IMR-90 (cell line): ENCODE measurements at regions not wholly inside any gene's neighbourhood (a gene's known extent, or its start where the extent isn't known, plus 50 kb on each side); places are given as distances from the start of the nearest gene placed in this dataset.

ENCODE experiments used
- ATAC-seq: fragments of 200-7000 bp; cut with Tn5 transposase; 2 replicates; pipeline ENCODE4 v1.9.1; 2020; ENCODE audit warnings: low read depth, mild to moderate bottlenecking, moderate library complexity
- BruUV-seq: library from RNA; stranded (reverse); fragments of 400-500 nt; replicated peaks from 2 replicates; lab custom pipeline; 2021; lab: Mats Ljungman, UMichigan
- CTCF ChIA-PET: fragments of 300-600 bp; formaldehyde crosslinking; extraction: SDS; loops from one replicate; lab custom pipeline; 2021; ENCODE audit warnings: antibody characterized with exemption; lab: Yijun Ruan, JAX
- POLR2A ChIA-PET: fragments of 300-600 bp; sonication (Branson Sonifier 250); formaldehyde crosslinking; loops from one replicate; lab custom pipeline; 2022; ENCODE audit warnings: antibody characterized with exemption; ENCODE audit not compliant: unreplicated experiment; lab: Charles Lee
- DNase-seq: peaks from one replicate; pipeline ENCODE4 v3.0.0; 2013
- H2AFZ ChIP-seq: replicated peaks from 2 replicates; pipeline ENCODE3; 2013; ENCODE audit warnings: low read length, mild to moderate bottlenecking; ENCODE audit not compliant: poor library complexity
- H2AK5ac ChIP-seq: 2 replicates; pipeline ENCODE4 v1.6.1; 2013; ENCODE audit warnings: low read depth, low read length, inconsistent platforms
- H2AK9ac ChIP-seq: replicated peaks from 2 replicates; pipeline ENCODE3; 2013; ENCODE audit warnings: mild to moderate bottlenecking, low read depth, low read length, moderate library complexity; ENCODE audit not compliant: poor library complexity
- H2BK120ac ChIP-seq: 2 replicates; pipeline ENCODE4 v1.6.1; 2013; ENCODE audit warnings: low read depth, low read length, inconsistent platforms
- H2BK15ac ChIP-seq: 3 replicates; pipeline ENCODE4 v1.6.1; 2013; ENCODE audit warnings: low read depth, low read length, inconsistent platforms
- H2BK20ac ChIP-seq: 2 replicates; pipeline ENCODE4 v1.6.1; 2013; ENCODE audit warnings: low read depth, mild to moderate bottlenecking, inconsistent platforms, low read length, moderate library complexity
- H2BK5ac ChIP-seq: 2 replicates; pipeline ENCODE4 v1.6.1; 2013; ENCODE audit warnings: mild to moderate bottlenecking, low read depth, low read length, inconsistent platforms; ENCODE audit not compliant: poor library complexity, severe bottlenecking
- H3K14ac ChIP-seq: replicated peaks from 2 replicates; pipeline ENCODE4 v1.6.1; 2013; ENCODE audit warnings: low read depth, low read length, inconsistent platforms
- H3K18ac ChIP-seq: 2 replicates; pipeline ENCODE4 v1.6.1; 2013; ENCODE audit warnings: low read depth, low read length, control low read depth
- H3K23ac ChIP-seq: 2 replicates; pipeline ENCODE4 v1.6.1; 2013; ENCODE audit warnings: low read depth, low read length, inconsistent platforms
- H3K27ac ChIP-seq: 2 replicates; pipeline ENCODE4 v1.5.1; 2013; ENCODE audit warnings: mild to moderate bottlenecking, control low read depth, low read length; ENCODE audit not compliant: insufficient read depth
- H3K27me3 ChIP-seq: 2 replicates; pipeline ENCODE4 v1.6.1; 2013; ENCODE audit warnings: low read length; ENCODE audit not compliant: control insufficient read depth, insufficient read depth
- H3K36me3 ChIP-seq: 2 replicates; pipeline ENCODE4 v1.6.1; 2013; ENCODE audit warnings: low read length, mixed read lengths; ENCODE audit not compliant: control insufficient read depth, insufficient read depth
- H3K4ac ChIP-seq: 2 replicates; pipeline ENCODE4 v1.6.1; 2013; ENCODE audit warnings: low read depth, low read length, inconsistent platforms
- H3K4me1 ChIP-seq: 2 replicates; pipeline ENCODE4 v1.6.1; 2013; ENCODE audit warnings: low read length, mixed read lengths; ENCODE audit not compliant: control insufficient read depth, insufficient read depth
- H3K4me2 ChIP-seq: 2 replicates; pipeline ENCODE4 v1.6.1; 2013; ENCODE audit warnings: low read depth, mild to moderate bottlenecking, control low read depth, low read length, moderate library complexity
- H3K4me3 ChIP-seq: 2 replicates; pipeline ENCODE4 v1.5.1; 2013; ENCODE audit warnings: low read depth, mild to moderate bottlenecking, control low read depth, low read length, moderate library complexity; ENCODE audit not compliant: insufficient read depth
- H3K56ac ChIP-seq: 2 replicates; pipeline ENCODE4 v1.6.1; 2013; ENCODE audit warnings: low read length, inconsistent platforms; ENCODE audit not compliant: insufficient read depth; ENCODE audit errors: extremely low read depth
- H3K79me1 ChIP-seq, 2 experiments: 2 replicates each; pipeline ENCODE4 v1.6.1; 2013; ENCODE audit warnings: low read length in 2 of 2, inconsistent platforms in 1 of 2, low read depth in 1 of 2
- H3K9ac ChIP-seq: 2 replicates; pipeline ENCODE4 v1.6.1; 2013; ENCODE audit warnings: low read depth, low read length, control low read depth
- H3K9me1 ChIP-seq: 2 replicates; pipeline ENCODE4 v1.6.1; 2013; ENCODE audit warnings: low read length, inconsistent platforms; ENCODE audit not compliant: insufficient read depth
- H3K9me3 ChIP-seq: 2 replicates; pipeline ENCODE4 v1.6.1; 2013; ENCODE audit warnings: low read length; ENCODE audit not compliant: control insufficient read depth, insufficient read depth
- H4K20me1 ChIP-seq: 2 replicates; pipeline ENCODE4 v1.6.1; 2013; ENCODE audit warnings: low read length, inconsistent platforms; ENCODE audit not compliant: insufficient read depth
- H4K5ac ChIP-seq: 2 replicates; pipeline ENCODE4 v1.6.1; 2013; ENCODE audit warnings: mild to moderate bottlenecking, low read depth, low read length, control low read depth
- H4K8ac ChIP-seq, 2 experiments: 2 replicates each; pipeline ENCODE4 v1.6.1; 2013; ENCODE audit warnings: low read depth in 2 of 2, low read length in 2 of 2, control low read depth in 1 of 2, inconsistent platforms in 1 of 2
- H4K91ac ChIP-seq: 2 replicates; pipeline ENCODE4 v1.6.1; 2013; ENCODE audit warnings: low read depth, low read length, inconsistent platforms; ENCODE audit not compliant: insufficient read depth
- MAFK ChIP-seq: IDR thresholded peaks from 2 replicates; pipeline ENCODE4 v1.6.1; 2012; ENCODE audit warnings: low read depth, low read length, improper control_type of control experiment
- MAZ ChIP-seq: IDR thresholded peaks from 2 replicates; pipeline ENCODE4 v1.6.1; 2012; ENCODE audit warnings: low read depth, mild to moderate bottlenecking, low read length, improper control_type of control experiment, moderate library complexity, borderline replicate concordance
- MXI1 ChIP-seq: IDR thresholded peaks from 2 replicates; pipeline ENCODE4 v1.6.1; 2012; ENCODE audit warnings: low read depth, mild to moderate bottlenecking, low read length, moderate library complexity, borderline replicate concordance
- WGBS, 2 experiments: methylation state at CpG; one replicate each; pipeline versions ENCODE4 v1.1.5 to v1.1.7; 2013; ENCODE audit warnings: missing lambda C conversion rate in 2 of 2; ENCODE audit not compliant: insufficient read length in 1 of 2; ENCODE audit errors: extremely low coverage in 2 of 2; 5-methylcytosine and 5-hydroxymethylcytosine counted together
- dilution Hi-C: fragments of 300-500 bp; cut with HindIII; formaldehyde crosslinking; loops from one replicate; pipeline ENCODE4 v1.14.3; 2018; ENCODE audit warnings: low sequenced_read_pairs; ENCODE audit not compliant: unreplicated experiment
- in situ Hi-C: fragments of 300-500 bp; cut with MboI; formaldehyde crosslinking; loops from 3 replicates; pipeline ENCODE4 v1.14.3; 2019; ENCODE audit warnings: low sequenced_read_pairs, inconsistent platforms, mixed read lengths
- intact Hi-C: fragments of 100-400 bp; cut with micrococcal nuclease; formaldehyde crosslinking; loops from 2 replicates; pipeline ENCODE4 v1.10.0; 2022
- TF ChIP-seq, protein P1 (sequence below): fragments of 150-350 bp; IDR thresholded peaks from 2 replicates; pipeline ENCODE4 v1.6.1; 2016; ENCODE audit warnings: low read depth, mild to moderate bottlenecking, low read length, moderate library complexity, borderline replicate concordance
- TF ChIP-seq, protein P2 (sequence below): fragments of 150-350 bp; IDR thresholded peaks from 2 replicates; pipeline ENCODE4 v1.6.1; 2017; ENCODE audit warnings: mild to moderate bottlenecking, antibody characterized with exemption, low read length, low read depth

DNA sequence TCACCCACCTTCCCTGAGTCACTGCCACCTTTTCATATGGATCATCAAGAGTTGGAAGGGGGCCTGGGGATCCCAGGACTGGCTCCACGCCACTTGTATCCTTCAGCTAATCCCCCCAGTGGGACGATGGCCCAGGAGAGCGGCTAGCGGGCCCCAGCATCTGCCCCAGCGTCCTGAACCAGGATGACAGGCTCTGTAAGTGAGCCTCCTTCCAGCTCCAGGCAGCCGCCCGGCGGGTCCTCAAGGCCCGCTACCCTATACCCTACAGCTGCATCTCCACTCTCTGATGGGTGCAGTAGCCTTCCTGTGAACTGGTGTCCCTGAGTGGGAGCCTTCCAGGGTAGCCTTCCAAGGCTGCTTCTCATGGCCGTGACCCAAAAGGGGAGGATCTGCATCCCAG, 183.1 kb downstream of the ATG4C start:
- Histone ChIP-seq H3K56ac (no peak overlapping the region), H3K4me2 (no peak overlapping the region), H2AK5ac (no peak overlapping the region), H2BK20ac (no peak overlapping the region), H4K8ac (no peak overlapping the region), H2BK120ac (no peak overlapping the region), H3K9me1 (no peaks in the 10 kb centered on the region), H3K27me3 (no peaks in the 10 kb centered on the region), H4K5ac (no peak overlapping the region), H3K27ac (no peak overlapping the region), H3K9me3 (no peaks in the 10 kb centered on the region), H3K4me1 (no peaks in the 10 kb centered on the region), H2AK9ac (no peak overlapping the region), H3K9ac (no peak overlapping the region), H3K36me3 (no peaks in the 10 kb centered on the region), H3K79me1 (no peaks in the 10 kb centered on the region), H2AFZ (no peak overlapping the region), H3K18ac (no peak overlapping the region), H3K4me3 (no peak overlapping the region), H2BK5ac (no peak overlapping the region), H2BK15ac (no peak overlapping the region), H3K4ac (no peak overlapping the region), H3K14ac (no peak overlapping the region), H3K23ac (no peak overlapping the region), H4K91ac (no peak overlapping the region), H4K20me1 (no peaks in the 10 kb centered on the region)
- ATAC-seq (no peak), DNase-seq (no peak)
- CTCF ChIA-PET, result no interaction called here
- POLR2A ChIA-PET, result no interaction called here
- dilution Hi-C loops, result no loop called here
- in situ Hi-C loops, result no loop called here
- BruUV-seq, result no TSS peak
- no CpG with 5 or more reads among the region's 10 CpGs for WGBS, 2 experiments
- TF ChIP-seq MXI1 (no peak), MAFK (no peak), MAZ (no peak)
- TF ChIP-seq, protein P1, sequence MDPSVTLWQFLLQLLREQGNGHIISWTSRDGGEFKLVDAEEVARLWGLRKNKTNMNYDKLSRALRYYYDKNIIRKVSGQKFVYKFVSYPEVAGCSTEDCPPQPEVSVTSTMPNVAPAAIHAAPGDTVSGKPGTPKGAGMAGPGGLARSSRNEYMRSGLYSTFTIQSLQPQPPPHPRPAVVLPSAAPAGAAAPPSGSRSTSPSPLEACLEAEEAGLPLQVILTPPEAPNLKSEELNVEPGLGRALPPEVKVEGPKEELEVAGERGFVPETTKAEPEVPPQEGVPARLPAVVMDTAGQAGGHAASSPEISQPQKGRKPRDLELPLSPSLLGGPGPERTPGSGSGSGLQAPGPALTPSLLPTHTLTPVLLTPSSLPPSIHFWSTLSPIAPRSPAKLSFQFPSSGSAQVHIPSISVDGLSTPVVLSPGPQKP, result no peak
- TF ChIP-seq, protein P2, sequence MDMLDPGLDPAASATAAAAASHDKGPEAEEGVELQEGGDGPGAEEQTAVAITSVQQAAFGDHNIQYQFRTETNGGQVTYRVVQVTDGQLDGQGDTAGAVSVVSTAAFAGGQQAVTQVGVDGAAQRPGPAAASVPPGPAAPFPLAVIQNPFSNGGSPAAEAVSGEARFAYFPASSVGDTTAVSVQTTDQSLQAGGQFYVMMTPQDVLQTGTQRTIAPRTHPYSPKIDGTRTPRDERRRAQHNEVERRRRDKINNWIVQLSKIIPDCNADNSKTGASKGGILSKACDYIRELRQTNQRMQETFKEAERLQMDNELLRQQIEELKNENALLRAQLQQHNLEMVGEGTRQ, result no peak
- intact Hi-C loops, result loop anchor here (10.0 kb wide), 2 partner anchors 122 to 568 kb away; no protein-coding TSS in a partner anchor
